ENCODE measurements at regions not wholly inside any gene's neighbourhood (a gene's known extent, or its start where the extent isn't known, plus 50 kb on each side); places are given as distances from the start of the nearest gene placed in this dataset.
A peak's percentile ranks its signal among the peaks of the same experiment; 100 is the strongest.

GRCh38 chr10:129106314-129106713 lies 360.7 kb upstream of the MGMT start:
- no peak for DNase-seq (ENCODE audit: low spot score)

GRCh38 chr10:129107525-129107924 lies 359.5 kb upstream of the MGMT start:
- no peak for DNase-seq (ENCODE audit: low spot score)

- DNase-seq (ENCODE audit: low spot score), result no peak
Observed at GRCh38 chr10:129108378-129108777, 358.7 kb upstream of the MGMT start.

- DNase-seq (ENCODE audit: low spot score), result no peak
Observed at GRCh38 chr10:129108994-129109393, 358.0 kb upstream of the MGMT start.

- DNase-seq (ENCODE audit: low spot score), result no peak
Observed at GRCh38 chr10:129110780-129111179, 356.3 kb upstream of the MGMT start.

- no peak for DNase-seq (ENCODE audit: low spot score)
Observed at GRCh38 chr10:129111922-129112321, 355.1 kb upstream of the MGMT start.

GRCh38 chr10:129114588-129114987 lies 352.5 kb upstream of the MGMT start:
- DNase-seq (ENCODE audit: low spot score), result no peak

GRCh38 chr10:129116371-129116770 lies 350.7 kb upstream of the MGMT start:
- DNase-seq (ENCODE audit: low spot score), result no peak

GRCh38 chr10:129120441-129120840 lies 346.6 kb upstream of the MGMT start:
- no peak for DNase-seq (ENCODE audit: low spot score)

GRCh38 chr10:129122846-129123245 lies 344.2 kb upstream of the MGMT start:
- no peak for DNase-seq (ENCODE audit: low spot score)

- DNase-seq (ENCODE audit: low spot score), result no peak
Observed at GRCh38 chr10:129123428-129123827, 343.6 kb upstream of the MGMT start.

GRCh38 chr10:129126982-129127381 lies 340.1 kb upstream of the MGMT start:
- DNase-seq (ENCODE audit: low spot score), result no peak

- no peak for DNase-seq (ENCODE audit: low spot score)
Observed at GRCh38 chr10:129131457-129132132, 335.4 kb upstream of the MGMT start.

- no peak for DNase-seq (ENCODE audit: low spot score)
Observed at GRCh38 chr10:129133856-129134255, 333.2 kb upstream of the MGMT start.

GRCh38 chr10:129134371-129134770 lies 332.7 kb upstream of the MGMT start:
- no peak for DNase-seq (ENCODE audit: low spot score)

- no peak for DNase-seq (ENCODE audit: low spot score)
Observed at GRCh38 chr10:129135624-129136023, 331.4 kb upstream of the MGMT start.

- no peak for DNase-seq (ENCODE audit: low spot score)
Observed at GRCh38 chr10:129136074-129136473, 331.0 kb upstream of the MGMT start.

- DNase-seq (ENCODE audit: low spot score), result no peak
Observed at GRCh38 chr10:129136951-129137350, 330.1 kb upstream of the MGMT start.

GRCh38 chr10:129140921-129141885 lies 325.8 kb upstream of the MGMT start:
- DNase-seq (ENCODE audit: low spot score), result no peak

- DNase-seq (ENCODE audit: low spot score), result no peak
Observed at GRCh38 chr10:129151281-129151680, 315.8 kb upstream of the MGMT start.

GRCh38 chr10:129156406-129156805 lies 310.6 kb upstream of the MGMT start:
- DNase-seq (ENCODE audit: low spot score), result no peak

GRCh38 chr10:129157185-129157584 lies 309.9 kb upstream of the MGMT start:
- no peak for DNase-seq (ENCODE audit: low spot score)

GRCh38 chr10:129161150-129161549 lies 305.9 kb upstream of the MGMT start:
- peak; percentile 87 for DNase-seq (ENCODE audit: low spot score)
